Sigmoid colon (tissue), 4 donors: ENCODE measurements at regions not wholly inside any gene's neighbourhood (a gene's known extent, or its start where the extent isn't known, plus 50 kb on each side); places are given as distances from the start of the nearest gene placed in this dataset.

ENCODE experiments used
- POLR2AphosphoS5 ChIP-seq, 4 donors: sonication (generic); formaldehyde crosslinking; IDR thresholded peaks; one replicate each; pipeline ENCODE4 v1.6.1; 2017; ENCODE audit warnings: antibody characterized with exemption in 4 of 4
- TF ChIP-seq, protein P1 (sequence below), 4 experiments: fragments of 450-650 bp in 3 of 4; fragments of 200-600 bp in 1 of 4; IDR thresholded peaks; one replicate each; pipeline ENCODE4 v1.5.1; 2016 to 2019; ENCODE audit warnings: antibody characterized with exemption in 4 of 4, mild to moderate bottlenecking in 3 of 4, moderate library complexity in 2 of 4

GRCh38 chr1:193348769-193349535 lies 162.5 kb upstream of the B3GALT2 start:
- TF ChIP-seq, protein P1, sequence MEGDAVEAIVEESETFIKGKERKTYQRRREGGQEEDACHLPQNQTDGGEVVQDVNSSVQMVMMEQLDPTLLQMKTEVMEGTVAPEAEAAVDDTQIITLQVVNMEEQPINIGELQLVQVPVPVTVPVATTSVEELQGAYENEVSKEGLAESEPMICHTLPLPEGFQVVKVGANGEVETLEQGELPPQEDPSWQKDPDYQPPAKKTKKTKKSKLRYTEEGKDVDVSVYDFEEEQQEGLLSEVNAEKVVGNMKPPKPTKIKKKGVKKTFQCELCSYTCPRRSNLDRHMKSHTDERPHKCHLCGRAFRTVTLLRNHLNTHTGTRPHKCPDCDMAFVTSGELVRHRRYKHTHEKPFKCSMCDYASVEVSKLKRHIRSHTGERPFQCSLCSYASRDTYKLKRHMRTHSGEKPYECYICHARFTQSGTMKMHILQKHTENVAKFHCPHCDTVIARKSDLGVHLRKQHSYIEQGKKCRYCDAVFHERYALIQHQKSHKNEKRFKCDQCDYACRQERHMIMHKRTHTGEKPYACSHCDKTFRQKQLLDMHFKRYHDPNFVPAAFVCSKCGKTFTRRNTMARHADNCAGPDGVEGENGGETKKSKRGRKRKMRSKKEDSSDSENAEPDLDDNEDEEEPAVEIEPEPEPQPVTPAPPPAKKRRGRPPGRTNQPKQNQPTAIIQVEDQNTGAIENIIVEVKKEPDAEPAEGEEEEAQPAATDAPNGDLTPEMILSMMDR (IDR thresholded peaks at IDR 0.05), result no peak
- TF ChIP-seq POLR2AphosphoS5 (IDR thresholded peaks at IDR 0.05), result no peak
